GM12891 (cell line): ENCODE measurements at regions not wholly inside any gene's neighbourhood (a gene's known extent, or its start where the extent isn't known, plus 50 kb on each side); places are given as distances from the start of the nearest gene placed in this dataset.

ENCODE experiments used
- POLR2A ChIP-seq: IDR thresholded peaks from 2 replicates; pipeline ENCODE4 v1.6.1; 2011; ENCODE audit warnings: low read depth, low read length, control low read depth
- SPI1 ChIP-seq: IDR thresholded peaks from 2 replicates; pipeline ENCODE4 v1.6.1; 2011; ENCODE audit warnings: low read depth, low read length, control low read depth
- TAF1 ChIP-seq: IDR thresholded peaks from 2 replicates; pipeline ENCODE4 v1.6.1; 2011; ENCODE audit warnings: low read depth, low read length, control low read depth

- no peak for TF ChIP-seq SPI1
- no peak for TF ChIP-seq POLR2A
- TF ChIP-seq TAF1, result no peak
Observed at GRCh38 chr21:35370671-35371070, 321.6 kb upstream of the RUNX1 start.
